T-helper 17 cell (primary cell): ENCODE measurements at regions not wholly inside any gene's neighbourhood (a gene's known extent, or its start where the extent isn't known, plus 50 kb on each side); places are given as distances from the start of the nearest gene placed in this dataset.
"Not testable (repeated sequence)": the region's sequence is repeated elsewhere in the genome, so short reads cannot be mapped to it uniquely, and the experiment has no call there.

Experiments used
- ATAC-seq: fragments of 150-1000 bp; cut with Tn5 transposase; 2 replicates; pipeline ENCODE4 v1.10.0; 2021; ENCODE audit warnings: mild to moderate bottlenecking, moderate library complexity
- DNase-seq, 3 donors: peaks; one replicate each; pipeline versions ENCODE4 v3.0.0 to v3.0.0-alpha.2; 2020 to 2021
- H3K9me3 ChIP-seq: one replicate; pipeline ENCODE4 v1.7.0; 2013; ENCODE audit warnings: low read length, mild to moderate bottlenecking; ENCODE audit not compliant: control insufficient read depth, poor library complexity, severe bottlenecking
- H3K27ac Mint-ChIP-seq: one replicate; pipeline ENCODE4 v1.8.0; 2022; ENCODE audit warnings: mild to moderate bottlenecking, moderate library complexity, mixed read lengths
- H3K27me3 Mint-ChIP-seq: one replicate; pipeline ENCODE4 v1.8.0; 2022; ENCODE audit warnings: mixed read lengths
- H3K36me3 Mint-ChIP-seq: one replicate; pipeline ENCODE4 v1.8.0; 2022; ENCODE audit warnings: low read depth, mixed read lengths
- H3K4me1 Mint-ChIP-seq: one replicate; pipeline ENCODE4 v1.8.0; 2022; ENCODE audit warnings: mild to moderate bottlenecking, mixed read lengths
- H3K4me3 Mint-ChIP-seq: one replicate; pipeline ENCODE4 v1.8.0; 2022; ENCODE audit warnings: mild to moderate bottlenecking, moderate library complexity, mixed read lengths

GRCh38 chr2:128410758-128411215, 92.1 kb upstream of the HS6ST1 start:
- no peaks in the 10 kb centered on the region for H3K9me3 ChIP-seq
- ATAC-seq (no peak), DNase-seq (no peak)
- no peak overlapping the region for H3K27ac Mint-ChIP-seq
- H3K27me3 Mint-ChIP-seq: peaks cover 40% of the 10 kb centered on the region
- H3K4me1 Mint-ChIP-seq: no peaks in the 10 kb centered on the region
- H3K36me3 Mint-ChIP-seq: no peaks in the 10 kb centered on the region
- H3K4me3 Mint-ChIP-seq: no peak overlapping the region

- Mint-ChIP-seq H3K27ac (no peak overlapping the region), H3K4me1 (no peaks in the 10 kb centered on the region), H3K4me3 (no peak overlapping the region), H3K27me3 (peaks cover 34% of the 10 kb centered on the region), H3K36me3 (no peaks in the 10 kb centered on the region)
- DNase-seq (no peak), ATAC-seq (no peak)
- H3K9me3 ChIP-seq: no peaks in the 10 kb centered on the region
Measured at GRCh38 chr2:128411431-128411830, 92.8 kb upstream of the HS6ST1 start.

DNA sequence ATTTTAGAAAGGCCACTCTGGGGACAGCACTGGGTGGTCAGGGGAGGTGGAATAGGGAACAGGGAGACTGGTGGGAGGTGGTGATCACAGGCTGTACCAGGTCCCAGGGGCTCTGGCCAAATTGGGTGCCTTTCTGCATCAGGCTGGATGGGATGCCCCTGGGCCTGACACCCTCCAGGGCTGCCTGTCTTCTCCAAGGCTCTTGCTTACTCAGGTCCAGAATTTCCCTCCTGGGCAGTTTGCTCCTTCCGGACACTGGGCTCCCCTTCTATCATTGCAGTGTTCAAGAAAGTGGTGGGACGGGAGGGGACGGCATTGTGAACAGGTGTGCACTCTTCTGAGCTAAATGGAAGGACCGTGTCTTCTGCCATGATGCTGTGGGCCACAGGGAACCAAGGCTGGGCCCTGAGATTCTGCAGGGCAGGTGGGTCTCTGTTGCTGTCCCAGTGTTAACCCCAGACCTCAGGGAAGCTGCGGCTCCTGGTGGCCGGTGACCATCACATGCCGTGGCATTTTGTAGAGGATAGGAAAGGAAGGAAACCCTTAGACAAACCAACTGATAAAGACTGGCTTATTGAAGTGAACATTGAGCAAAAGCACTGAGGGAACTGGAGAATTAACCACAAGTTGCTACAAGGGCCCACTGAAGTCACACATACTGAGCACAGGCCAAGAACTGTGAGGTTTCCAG, 93.7 kb upstream of the HS6ST1 start:
- H3K4me1 Mint-ChIP-seq: no peaks in the 10 kb centered on the region
- ATAC-seq (no peak), DNase-seq (no peak)
- no peaks in the 10 kb centered on the region for H3K36me3 Mint-ChIP-seq
- no peaks in the 10 kb centered on the region for H3K9me3 ChIP-seq
- no peak overlapping the region for H3K27ac Mint-ChIP-seq
- H3K27me3 Mint-ChIP-seq: peaks cover 28% of the 10 kb centered on the region
- H3K4me3 Mint-ChIP-seq: no peak overlapping the region

GRCh38 chr2:128413014-128413717, 94.5 kb upstream of the HS6ST1 start:
- DNase-seq: no peak
- H3K27me3 Mint-ChIP-seq: peaks cover 23% of the 10 kb centered on the region
- no peak for ATAC-seq
- H3K27ac Mint-ChIP-seq: no peak overlapping the region
- no peaks in the 10 kb centered on the region for H3K36me3 Mint-ChIP-seq
- no peaks in the 10 kb centered on the region for H3K4me1 Mint-ChIP-seq
- no peaks in the 10 kb centered on the region for H3K9me3 ChIP-seq
- H3K4me3 Mint-ChIP-seq: no peak overlapping the region

DNA sequence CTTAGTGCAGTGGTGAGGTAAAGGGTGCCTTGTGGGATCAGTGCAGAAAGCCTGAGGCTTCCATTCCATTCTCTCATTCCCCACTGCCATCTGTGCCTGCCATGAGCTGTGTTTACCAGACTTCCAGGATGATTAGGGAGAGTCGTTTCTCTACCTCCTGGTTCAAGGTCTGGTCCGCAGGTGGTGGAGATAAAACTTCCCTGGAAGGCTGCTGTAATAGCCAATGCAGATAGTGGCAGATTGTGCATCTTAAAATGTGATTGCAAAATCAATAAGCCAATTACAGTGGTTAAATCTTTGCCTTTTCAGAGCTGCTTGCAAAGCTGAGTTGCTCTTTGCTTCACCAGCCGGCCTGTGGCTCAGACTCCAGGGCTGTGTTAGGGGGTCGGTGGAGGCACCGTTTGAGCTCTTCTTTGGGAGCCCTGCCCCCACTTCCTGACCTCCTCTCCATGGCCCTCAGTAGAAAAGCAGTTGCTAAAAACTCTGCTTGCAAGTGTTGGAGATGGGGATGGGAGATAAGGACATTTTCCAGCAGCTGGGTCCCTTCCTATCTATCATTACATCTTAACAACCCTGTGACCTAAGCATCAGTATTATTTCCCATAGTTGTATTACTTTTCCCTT, 95.2 kb upstream of the HS6ST1 start:
- no peaks in the 10 kb centered on the region for H3K4me1 Mint-ChIP-seq
- no peaks in the 10 kb centered on the region for H3K36me3 Mint-ChIP-seq
- H3K9me3 ChIP-seq: no peaks in the 10 kb centered on the region
- no peak overlapping the region for H3K4me3 Mint-ChIP-seq
- H3K27ac Mint-ChIP-seq: no peak overlapping the region
- no peak for ATAC-seq
- no peak for DNase-seq
- peaks cover 17% of the 10 kb centered on the region for H3K27me3 Mint-ChIP-seq

GRCh38 chr2:128414351-128414750, 95.7 kb upstream of the HS6ST1 start:
- no peak overlapping the region for H3K4me3 Mint-ChIP-seq
- no peak for ATAC-seq
- peaks cover 13% of the 10 kb centered on the region for H3K27me3 Mint-ChIP-seq
- no peaks in the 10 kb centered on the region for H3K36me3 Mint-ChIP-seq
- no peaks in the 10 kb centered on the region for H3K9me3 ChIP-seq
- no peaks in the 10 kb centered on the region for H3K4me1 Mint-ChIP-seq
- no peak overlapping the region for H3K27ac Mint-ChIP-seq
- no peak for DNase-seq

DNA sequence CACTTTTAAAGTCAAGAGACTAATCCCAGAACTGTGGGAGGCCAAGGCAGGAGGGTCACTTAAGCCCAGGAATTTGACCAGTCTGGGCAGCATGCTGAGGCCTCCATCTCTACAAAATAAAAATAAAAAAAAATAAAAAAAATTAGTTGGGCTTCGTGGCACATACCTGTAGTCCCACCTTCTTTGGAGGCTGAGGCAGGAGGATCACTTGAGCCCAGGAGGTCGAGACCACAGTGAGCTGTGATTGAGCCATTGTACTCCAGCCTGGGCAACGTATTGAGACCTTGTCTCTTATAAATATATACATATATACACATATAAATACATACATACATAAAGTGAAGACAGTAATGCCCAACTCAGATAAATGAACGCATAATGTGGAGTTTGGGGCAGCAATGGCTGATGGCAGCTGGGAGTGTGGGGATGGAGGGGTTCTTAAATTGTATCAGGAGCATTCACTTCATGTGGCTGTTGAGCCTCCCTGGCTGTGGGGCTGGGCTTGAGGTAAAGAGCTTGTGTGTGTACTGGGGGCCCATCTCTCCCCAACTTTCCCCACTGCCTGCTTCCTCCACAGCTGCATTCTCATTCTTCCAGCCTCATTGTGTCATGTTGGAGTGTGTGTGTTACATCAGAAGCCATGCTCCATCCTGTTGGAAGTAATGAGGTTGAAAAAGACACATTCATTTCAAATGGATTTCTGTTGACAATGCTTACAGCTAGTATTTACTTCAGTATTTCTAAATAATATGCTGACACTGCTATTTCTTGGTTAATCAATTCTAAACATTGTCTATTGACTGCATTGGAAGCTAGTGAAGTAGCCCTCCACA, 96.5 kb upstream of the HS6ST1 start:
- DNase-seq (no peak), ATAC-seq (no peak)
- Mint-ChIP-seq H3K27me3 (peaks cover 13% of the 10 kb centered on the region), H3K27ac (no peak overlapping the region), H3K36me3 (no peaks in the 10 kb centered on the region), H3K4me1 (no peaks in the 10 kb centered on the region), H3K4me3 (no peak overlapping the region)
- no peaks in the 10 kb centered on the region for H3K9me3 ChIP-seq

GRCh38 chr2:128415779-128416061, 97.1 kb upstream of the HS6ST1 start:
- Mint-ChIP-seq H3K4me1 (no peaks in the 10 kb centered on the region), H3K27ac (no peak overlapping the region), H3K27me3 (peaks cover 9% of the 10 kb centered on the region), H3K4me3 (no peak overlapping the region), H3K36me3 (no peaks in the 10 kb centered on the region)
- DNase-seq: no peak
- no peaks in the 10 kb centered on the region for H3K9me3 ChIP-seq
- ATAC-seq: no peak

GRCh38 chr2:128416109-128416785, 97.6 kb upstream of the HS6ST1 start:
- H3K27ac Mint-ChIP-seq: no peak overlapping the region
- H3K4me3 Mint-ChIP-seq: no peak overlapping the region
- H3K27me3 Mint-ChIP-seq: peaks cover 9% of the 10 kb centered on the region
- H3K4me1 Mint-ChIP-seq: no peaks in the 10 kb centered on the region
- no peaks in the 10 kb centered on the region for H3K9me3 ChIP-seq
- DNase-seq (no peak), ATAC-seq (no peak)
- no peaks in the 10 kb centered on the region for H3K36me3 Mint-ChIP-seq

DNA sequence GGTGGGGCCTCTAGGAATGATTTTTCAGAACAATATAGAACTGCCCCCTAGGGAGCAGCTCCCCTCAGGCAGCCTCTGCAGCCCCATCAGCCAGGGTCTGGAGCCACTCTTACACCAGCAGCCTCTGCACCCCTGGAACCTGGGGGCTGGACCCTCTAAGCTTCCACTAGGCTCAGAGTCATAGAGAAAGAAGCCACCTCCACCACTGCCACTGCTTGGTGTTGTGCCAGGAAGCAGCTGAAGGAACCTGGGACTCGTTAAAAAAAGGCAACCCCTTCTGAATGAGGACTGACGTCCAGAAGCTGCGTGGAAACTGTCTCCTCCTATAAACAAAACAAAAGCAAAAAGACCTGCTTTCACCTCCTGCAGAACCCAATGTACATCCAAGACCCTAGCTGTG, 98.1 kb upstream of the HS6ST1 start:
- DNase-seq (no peak), ATAC-seq (no peak)
- Mint-ChIP-seq H3K27ac (no peak overlapping the region), H3K36me3 (no peaks in the 10 kb centered on the region), H3K4me3 (no peak overlapping the region), H3K27me3 (peaks cover 9% of the 10 kb centered on the region), H3K4me1 (no peaks in the 10 kb centered on the region)
- H3K9me3 ChIP-seq: no peaks in the 10 kb centered on the region

GRCh38 chr2:128417264-128417663, 98.6 kb upstream of the HS6ST1 start:
- not testable (repeated sequence) for H3K4me3 Mint-ChIP-seq, H3K36me3 Mint-ChIP-seq, H3K9me3 ChIP-seq, ATAC-seq, H3K27ac Mint-ChIP-seq, DNase-seq, H3K4me1 Mint-ChIP-seq
- peaks cover 14% of the 10 kb centered on the region for H3K27me3 Mint-ChIP-seq

GRCh38 chr2:128420131-128420530, 101.5 kb upstream of the HS6ST1 start:
- no peak overlapping the region for H3K27ac Mint-ChIP-seq
- H3K27me3 Mint-ChIP-seq: peaks cover 28% of the 10 kb centered on the region
- DNase-seq (no peak), ATAC-seq (no peak)
- H3K36me3 Mint-ChIP-seq: no peaks in the 10 kb centered on the region
- peaks cover 2% of the 10 kb centered on the region for H3K4me1 Mint-ChIP-seq
- no peak overlapping the region for H3K4me3 Mint-ChIP-seq
- H3K9me3 ChIP-seq: no peaks in the 10 kb centered on the region

DNA sequence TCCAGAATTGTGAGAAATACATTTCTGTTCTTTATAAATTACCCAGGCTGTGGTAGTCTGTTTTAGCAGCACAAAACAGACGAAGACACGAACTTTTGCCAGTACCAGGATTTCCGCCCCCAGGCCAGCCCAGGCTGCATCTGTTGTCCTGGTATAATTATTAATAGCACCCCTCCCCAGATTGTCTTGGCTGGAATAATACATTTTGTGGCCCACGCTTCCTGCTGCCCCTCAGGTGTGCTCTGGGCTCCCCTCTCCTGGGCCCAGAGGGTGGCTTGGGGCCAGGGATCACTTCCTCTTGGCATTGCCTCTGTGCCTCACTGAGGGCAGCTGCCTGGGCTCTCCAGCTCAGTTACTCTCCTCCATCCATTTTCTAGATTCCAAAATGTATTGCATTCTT, 102.1 kb upstream of the HS6ST1 start:
- Mint-ChIP-seq H3K27me3 (peaks cover 28% of the 10 kb centered on the region), H3K27ac (no peak overlapping the region), H3K4me1 (peaks cover 2% of the 10 kb centered on the region), H3K4me3 (no peak overlapping the region), H3K36me3 (no peaks in the 10 kb centered on the region)
- no peaks in the 10 kb centered on the region for H3K9me3 ChIP-seq
- DNase-seq (no peak), ATAC-seq (no peak)
